ENCODE measurements at regions not wholly inside any gene's neighbourhood (a gene's known extent, or its start where the extent isn't known, plus 50 kb on each side); places are given as distances from the start of the nearest gene placed in this dataset.
"Not testable (repeated sequence)": the region's sequence is repeated elsewhere in the genome, so short reads cannot be mapped to it uniquely, and the experiment has no call there.

GRCh38 chr1:121443001-121443540 is 258.3 kb downstream of the SRGAP2C start:
- no peak for DNase-seq (ENCODE audit: low read depth, low spot score)

GRCh38 chr1:121444096-121444495 is 259.3 kb downstream of the SRGAP2C start:
- no peak for DNase-seq (ENCODE audit: low read depth, low spot score)

GRCh38 chr1:121445679-121446078 is 260.9 kb downstream of the SRGAP2C start:
- DNase-seq (ENCODE audit: low read depth, low spot score): no peak

GRCh38 chr1:121447280-121447923 is 262.6 kb downstream of the SRGAP2C start:
- not testable (repeated sequence) for DNase-seq (ENCODE audit: low read depth, low spot score)

GRCh38 chr1:121448064-121448463 is 263.3 kb downstream of the SRGAP2C start:
- DNase-seq (ENCODE audit: low read depth, low spot score): not testable (repeated sequence)

GRCh38 chr1:121448851-121449250 is 264.1 kb downstream of the SRGAP2C start:
- DNase-seq (ENCODE audit: low read depth, low spot score): no peak

- no peak for DNase-seq (ENCODE audit: low read depth, low spot score)
Observed at GRCh38 chr1:121452484-121452883, 267.7 kb downstream of the SRGAP2C start.

- no peak for DNase-seq (ENCODE audit: low read depth, low spot score)
Observed at GRCh38 chr1:121458291-121459048, 273.7 kb downstream of the SRGAP2C start.

- DNase-seq (ENCODE audit: low read depth, low spot score): no peak
Observed at GRCh38 chr1:121459235-121459634, 274.5 kb downstream of the SRGAP2C start.

- DNase-seq (ENCODE audit: low read depth, low spot score): not testable (repeated sequence)
Observed at GRCh38 chr1:121469395-121469794, 284.6 kb downstream of the SRGAP2C start.

- DNase-seq (ENCODE audit: low read depth, low spot score): not testable (repeated sequence)
Observed at GRCh38 chr1:121470401-121470800, 285.6 kb downstream of the SRGAP2C start.

GRCh38 chr1:121471523-121471922 is 286.7 kb downstream of the SRGAP2C start:
- no peak for DNase-seq (ENCODE audit: low read depth, low spot score)

GRCh38 chr1:121472017-121472416 is 287.2 kb downstream of the SRGAP2C start:
- DNase-seq (ENCODE audit: low read depth, low spot score): no peak

GRCh38 chr1:121483234-121483633 is 298.5 kb downstream of the SRGAP2C start:
- no peak for DNase-seq (ENCODE audit: low read depth, low spot score)

GRCh38 chr1:121483961-121484424 is 299.2 kb downstream of the SRGAP2C start:
- no peak for DNase-seq (ENCODE audit: low read depth, low spot score)

- DNase-seq (ENCODE audit: low read depth, low spot score): not testable (repeated sequence)
Observed at GRCh38 chr1:121494796-121495195, 310.0 kb downstream of the SRGAP2C start.

- DNase-seq (ENCODE audit: low read depth, low spot score): not testable (repeated sequence)
Observed at GRCh38 chr1:121511455-121511854, 326.7 kb downstream of the SRGAP2C start.

GRCh38 chr1:121511876-121512275 is 327.1 kb downstream of the SRGAP2C start:
- DNase-seq (ENCODE audit: low read depth, low spot score): not testable (repeated sequence)

- DNase-seq (ENCODE audit: low read depth, low spot score): no peak
Observed at GRCh38 chr1:121515235-121515634, 330.5 kb downstream of the SRGAP2C start.

GRCh38 chr1:121516234-121516967 is 331.6 kb downstream of the SRGAP2C start:
- DNase-seq (ENCODE audit: low read depth, low spot score): no peak

- no peak for DNase-seq (ENCODE audit: low read depth, low spot score)
Observed at GRCh38 chr1:121517586-121518230, 332.9 kb downstream of the SRGAP2C start.
